HG03439 (cell line): ENCODE measurements at regions not wholly inside any gene's neighbourhood (a gene's known extent, or its start where the extent isn't known, plus 50 kb on each side); places are given as distances from the start of the nearest gene placed in this dataset.

Source experiments
- ATAC-seq: cut with Tn5 transposase; IDR thresholded peaks from one replicate; pipeline ENCODE4 v1.9.1; 2021; ENCODE audit warnings: mild to moderate bottlenecking, moderate library complexity; ENCODE audit not compliant: unreplicated experiment

GRCh38 chr20:11031300-11031699 lies 357.5 kb upstream of the JAG1 start:
- no peak for ATAC-seq

GRCh38 chr20:11032611-11033010 lies 358.8 kb upstream of the JAG1 start:
- ATAC-seq, result no peak

GRCh38 chr20:11034025-11034424 lies 360.2 kb upstream of the JAG1 start:
- no peak for ATAC-seq

GRCh38 chr20:11035211-11035610 lies 361.4 kb upstream of the JAG1 start:
- no peak for ATAC-seq

GRCh38 chr20:11041396-11041795 lies 367.6 kb upstream of the JAG1 start:
- ATAC-seq, result no peak

GRCh38 chr20:11043001-11043400 lies 369.2 kb upstream of the JAG1 start:
- ATAC-seq, result no peak

GRCh38 chr20:11044561-11044960 lies 370.8 kb upstream of the JAG1 start:
- ATAC-seq, result no peak

GRCh38 chr20:11045412-11046175 lies 371.8 kb upstream of the JAG1 start:
- no peak for ATAC-seq

GRCh38 chr20:11047559-11047958 lies 373.8 kb upstream of the JAG1 start:
- no peak for ATAC-seq

GRCh38 chr20:11048739-11049138 lies 374.9 kb upstream of the JAG1 start:
- ATAC-seq, result no peak

GRCh38 chr20:11050350-11050749 lies 376.6 kb upstream of the JAG1 start:
- ATAC-seq, result no peak

GRCh38 chr20:11051136-11051535 lies 377.3 kb upstream of the JAG1 start:
- ATAC-seq, result no peak

- no peak for ATAC-seq
These were observed 379.5 kb upstream of the JAG1 start for GRCh38 chr20:11053310-11053709.

- ATAC-seq, result no peak
These were observed 380.6 kb upstream of the JAG1 start for GRCh38 chr20:11054266-11054993.

GRCh38 chr20:11056414-11056813 lies 382.6 kb upstream of the JAG1 start:
- ATAC-seq, result no peak

GRCh38 chr20:11057624-11058023 lies 383.8 kb upstream of the JAG1 start:
- ATAC-seq, result no peak

GRCh38 chr20:11059659-11060058 lies 385.9 kb upstream of the JAG1 start:
- ATAC-seq, result no peak

GRCh38 chr20:11060423-11061185 lies 386.8 kb upstream of the JAG1 start:
- ATAC-seq, result no peak

GRCh38 chr20:11063444-11063843 lies 389.6 kb upstream of the JAG1 start:
- ATAC-seq, result no peak

- no peak for ATAC-seq
These were observed 391.1 kb upstream of the JAG1 start for GRCh38 chr20:11064946-11065345.

- no peak for ATAC-seq
These were observed 393.6 kb upstream of the JAG1 start for GRCh38 chr20:11067359-11067758.

GRCh38 chr20:11072982-11073381 lies 399.2 kb upstream of the JAG1 start:
- no peak for ATAC-seq
